GM19239 (cell line): ENCODE measurements at regions not wholly inside any gene's neighbourhood (a gene's known extent, or its start where the extent isn't known, plus 50 kb on each side); places are given as distances from the start of the nearest gene placed in this dataset.

Experiments
- DNase-seq: peaks from one replicate; pipeline ENCODE4 v3.0.0; 2011; ENCODE audit warnings: low spot score; ENCODE audit not compliant: insufficient read length
- FAIRE-seq: peaks from 2 replicates; lab custom pipeline; 2011; peaks lifted over from hg19 to GRCh38; lab: Jason Lieb, UNC

- FAIRE-seq = no peak
- no peak for DNase-seq
These were observed 78.3 kb upstream of the RASGEF1B start for GRCh38 chr4:81549984-81550383.

GRCh38 chr4:81546777-81547176 lies 75.1 kb upstream of the RASGEF1B start:
- DNase-seq = no peak
- FAIRE-seq = no peak

GRCh38 chr4:81541161-81541945 lies 69.6 kb upstream of the RASGEF1B start:
- FAIRE-seq (no peak), DNase-seq (no peak)

- DNase-seq (no peak), FAIRE-seq (no peak)
These were observed 67.2 kb upstream of the RASGEF1B start for GRCh38 chr4:81538716-81539427.

GRCh38 chr4:81531410-81531809 lies 59.7 kb upstream of the RASGEF1B start:
- no peak for FAIRE-seq

GRCh38 chr4:81528979-81529378 lies 57.3 kb upstream of the RASGEF1B start:
- FAIRE-seq (no peak), DNase-seq (no peak)

More at GRCh38 chr4:81531410-81531809, 59.7 kb upstream of the RASGEF1B start:
- no peak for DNase-seq

- DNase-seq (no peak), FAIRE-seq (no peak)
These were observed 56.5 kb upstream of the RASGEF1B start for GRCh38 chr4:81528200-81528599.

GRCh38 chr4:81527709-81528108 lies 56.0 kb upstream of the RASGEF1B start:
- no peak for FAIRE-seq
- no peak for DNase-seq

- no peak for FAIRE-seq
- no peak for DNase-seq
These were observed 55.4 kb upstream of the RASGEF1B start for GRCh38 chr4:81527115-81527514.

- DNase-seq (no peak), FAIRE-seq (no peak)
These were observed 55.0 kb upstream of the RASGEF1B start for GRCh38 chr4:81526706-81527105.

- no peak for DNase-seq
- FAIRE-seq = no peak
These were observed 52.1 kb upstream of the RASGEF1B start for GRCh38 chr4:81523672-81524327.

GRCh38 chr4:81522711-81523110 lies 51.0 kb upstream of the RASGEF1B start:
- DNase-seq (no peak), FAIRE-seq (no peak)

- DNase-seq (no peak), FAIRE-seq (no peak)
These were observed 50.0 kb upstream of the RASGEF1B start for GRCh38 chr4:81521708-81522107.
